Cardiac muscle cell (in vitro differentiated cells and primary cell): ENCODE measurements at regions not wholly inside any gene's neighbourhood (a gene's known extent, or its start where the extent isn't known, plus 50 kb on each side); places are given as distances from the start of the nearest gene placed in this dataset.
A peak's percentile ranks its signal among the peaks of the same experiment; 100 is the strongest.

Source experiments
- DNase-seq, 2 donors: peaks; one replicate each; pipeline versions ENCODE4 v3.0.0 to v3.0.0-alpha.2; 2010 to 2017; ENCODE audit warnings: low read depth in 1 of 2, low spot score in 1 of 2
- H3K27ac ChIP-seq: fragments of 200-600 bp; sonication (generic); 2 replicates; pipeline ENCODE4 v1.5.1; 2016
- H3K27me3 ChIP-seq: fragments of 200-600 bp; sonication (generic); 2 replicates; pipeline ENCODE4 v1.6.0; 2016; ENCODE audit warnings: control low read depth
- H3K36me3 ChIP-seq: fragments of 200-600 bp; sonication (generic); 2 replicates; pipeline ENCODE4 v1.5.1; 2016; ENCODE audit warnings: control low read depth
- H3K4me1 ChIP-seq: fragments of 200-600 bp; sonication (generic); 2 replicates; pipeline ENCODE4 v1.8.1; 2017; ENCODE audit warnings: low read depth, mild to moderate bottlenecking, mixed run types
- H3K4me3 ChIP-seq: fragments of 200-600 bp; sonication (generic); 2 replicates; pipeline ENCODE4 v1.5.1; 2016; ENCODE audit warnings: mild to moderate bottlenecking
- H3K9me3 ChIP-seq: fragments of 200-600 bp; sonication (generic); 2 replicates; pipeline ENCODE4 v1.5.1; 2017; ENCODE audit warnings: low read depth, mild to moderate bottlenecking, control low read depth
- TF ChIP-seq, protein P1 (sequence below): IDR thresholded peaks from 2 replicates; pipeline ENCODE4 v1.5.1; 2012; ENCODE audit warnings: low read depth, mild to moderate bottlenecking, low read length

- H3K27me3 ChIP-seq, result no peaks in the 10 kb centered on the region
- H3K36me3 ChIP-seq, result no peaks in the 10 kb centered on the region
- H3K9me3 ChIP-seq, result no peaks in the 10 kb centered on the region
- TF ChIP-seq, protein P1, sequence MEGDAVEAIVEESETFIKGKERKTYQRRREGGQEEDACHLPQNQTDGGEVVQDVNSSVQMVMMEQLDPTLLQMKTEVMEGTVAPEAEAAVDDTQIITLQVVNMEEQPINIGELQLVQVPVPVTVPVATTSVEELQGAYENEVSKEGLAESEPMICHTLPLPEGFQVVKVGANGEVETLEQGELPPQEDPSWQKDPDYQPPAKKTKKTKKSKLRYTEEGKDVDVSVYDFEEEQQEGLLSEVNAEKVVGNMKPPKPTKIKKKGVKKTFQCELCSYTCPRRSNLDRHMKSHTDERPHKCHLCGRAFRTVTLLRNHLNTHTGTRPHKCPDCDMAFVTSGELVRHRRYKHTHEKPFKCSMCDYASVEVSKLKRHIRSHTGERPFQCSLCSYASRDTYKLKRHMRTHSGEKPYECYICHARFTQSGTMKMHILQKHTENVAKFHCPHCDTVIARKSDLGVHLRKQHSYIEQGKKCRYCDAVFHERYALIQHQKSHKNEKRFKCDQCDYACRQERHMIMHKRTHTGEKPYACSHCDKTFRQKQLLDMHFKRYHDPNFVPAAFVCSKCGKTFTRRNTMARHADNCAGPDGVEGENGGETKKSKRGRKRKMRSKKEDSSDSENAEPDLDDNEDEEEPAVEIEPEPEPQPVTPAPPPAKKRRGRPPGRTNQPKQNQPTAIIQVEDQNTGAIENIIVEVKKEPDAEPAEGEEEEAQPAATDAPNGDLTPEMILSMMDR, result no peak
- no peak overlapping the region for H3K4me3 ChIP-seq
- DNase-seq, result peak in 1 of 2 donors; percentile 64
- H3K4me1 ChIP-seq, result no peaks in the 10 kb centered on the region
- H3K27ac ChIP-seq, result no peak overlapping the region
Observed at GRCh38 chr1:187474336-187474735, 645.6 kb downstream of the PLA2G4A start.

DNA sequence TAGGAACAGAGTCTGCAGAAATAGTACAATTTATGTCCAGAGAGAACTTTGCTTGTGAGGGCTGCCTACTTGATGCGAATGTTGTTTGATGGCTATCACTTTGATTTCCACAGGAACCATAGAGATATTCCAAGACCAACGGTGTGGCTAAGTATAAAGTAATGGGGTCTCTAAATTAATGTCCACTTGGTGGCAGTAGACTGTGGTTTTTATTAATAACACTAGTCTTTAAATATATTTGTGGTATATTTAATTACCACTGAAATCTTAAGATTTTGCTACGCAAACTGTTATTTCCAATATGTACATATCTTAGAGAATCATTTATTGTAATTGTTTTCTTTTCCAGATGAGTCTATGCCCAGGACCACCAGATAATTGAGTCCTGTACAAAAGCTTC is 647.9 kb downstream of the PLA2G4A start:
- DNase-seq, result peak; percentile 37 to 40
- no peaks in the 10 kb centered on the region for H3K27me3 ChIP-seq
- TF ChIP-seq, protein P1, result peak; percentile 42
- H3K4me3 ChIP-seq, result no peak overlapping the region
- H3K36me3 ChIP-seq, result no peaks in the 10 kb centered on the region
- no peak overlapping the region for H3K27ac ChIP-seq
- no peaks in the 10 kb centered on the region for H3K9me3 ChIP-seq
- H3K4me1 ChIP-seq, result no peaks in the 10 kb centered on the region

GRCh38 chr1:187477103-187477502 is 648.4 kb downstream of the PLA2G4A start:
- H3K4me3 ChIP-seq, result no peak overlapping the region
- H3K27ac ChIP-seq, result no peak overlapping the region
- DNase-seq, result peak in 1 of 2 donors; percentile 21
- TF ChIP-seq, protein P1, result no peak
- no peaks in the 10 kb centered on the region for H3K27me3 ChIP-seq
- no peaks in the 10 kb centered on the region for H3K36me3 ChIP-seq
- H3K9me3 ChIP-seq, result no peaks in the 10 kb centered on the region
- no peaks in the 10 kb centered on the region for H3K4me1 ChIP-seq

GRCh38 chr1:187477535-187477934 is 648.8 kb downstream of the PLA2G4A start:
- Histone ChIP-seq H3K36me3 (no peaks in the 10 kb centered on the region), H3K9me3 (no peaks in the 10 kb centered on the region), H3K27ac (no peak overlapping the region), H3K4me3 (no peak overlapping the region), H3K27me3 (no peaks in the 10 kb centered on the region), H3K4me1 (no peaks in the 10 kb centered on the region)
- TF ChIP-seq, protein P1, result no peak
- no peak for DNase-seq

DNA sequence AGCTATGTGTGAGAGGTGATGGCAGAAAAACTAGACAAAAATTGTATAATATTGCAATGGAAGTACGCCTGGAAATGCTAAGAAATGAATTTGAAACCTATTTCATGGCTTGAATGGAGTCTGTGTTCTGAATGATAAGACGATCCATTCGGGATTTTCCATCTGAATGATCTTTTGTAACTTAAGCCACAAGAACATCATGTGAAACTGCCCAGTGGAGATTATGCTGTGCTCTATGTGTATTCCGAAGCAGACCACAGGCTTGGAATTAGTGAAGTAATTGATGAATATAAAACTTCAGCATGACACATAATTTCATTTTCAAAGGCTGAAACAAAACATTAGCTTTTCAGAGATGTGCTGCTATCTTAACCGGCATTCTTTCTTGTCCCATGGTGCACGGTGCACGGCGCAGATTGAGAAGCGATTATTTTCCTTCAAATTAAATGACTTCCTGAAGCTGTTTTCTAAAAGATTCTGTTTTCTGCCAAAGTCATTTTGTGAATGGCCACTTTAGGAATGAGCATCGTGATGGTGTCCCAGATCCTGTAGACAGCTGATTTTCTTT is 652.9 kb downstream of the PLA2G4A start:
- peak in 1 of 2 donors; percentile 13 for DNase-seq
- no peak overlapping the region for H3K27ac ChIP-seq
- no peaks in the 10 kb centered on the region for H3K36me3 ChIP-seq
- H3K27me3 ChIP-seq, result no peaks in the 10 kb centered on the region
- no peak overlapping the region for H3K4me3 ChIP-seq
- TF ChIP-seq, protein P1, result no peak
- H3K9me3 ChIP-seq, result no peaks in the 10 kb centered on the region
- H3K4me1 ChIP-seq, result no peaks in the 10 kb centered on the region
